ENCODE measurements at regions not wholly inside any gene's neighbourhood (a gene's known extent, or its start where the extent isn't known, plus 50 kb on each side); places are given as distances from the start of the nearest gene placed in this dataset.

- DNase-seq = no peak
These were observed 812.2 kb upstream of the TENM3 start for GRCh38 chr4:181431006-181431405.

- DNase-seq = no peak
These were observed 811.5 kb upstream of the TENM3 start for GRCh38 chr4:181431661-181432060.

- no peak for DNase-seq
These were observed 810.9 kb upstream of the TENM3 start for GRCh38 chr4:181432335-181432734.

GRCh38 chr4:181437895-181438294 lies 805.3 kb upstream of the TENM3 start:
- DNase-seq = no peak

- DNase-seq = no peak
These were observed 804.6 kb upstream of the TENM3 start for GRCh38 chr4:181438641-181439040.

- no peak for DNase-seq
These were observed 800.2 kb upstream of the TENM3 start for GRCh38 chr4:181443021-181443420.

GRCh38 chr4:181465826-181466225 lies 777.4 kb upstream of the TENM3 start:
- DNase-seq = no peak

GRCh38 chr4:181468451-181468850 lies 774.8 kb upstream of the TENM3 start:
- no peak for DNase-seq

GRCh38 chr4:181470306-181470705 lies 772.9 kb upstream of the TENM3 start:
- DNase-seq = no peak

GRCh38 chr4:181475359-181475758 lies 767.8 kb upstream of the TENM3 start:
- no peak for DNase-seq

- DNase-seq = no peak
These were observed 767.3 kb upstream of the TENM3 start for GRCh38 chr4:181475781-181476507.

GRCh38 chr4:181476508-181476890 lies 766.7 kb upstream of the TENM3 start:
- DNase-seq = no peak

GRCh38 chr4:181477591-181477990 lies 765.6 kb upstream of the TENM3 start:
- no peak for DNase-seq

- DNase-seq = no peak
These were observed 764.5 kb upstream of the TENM3 start for GRCh38 chr4:181478656-181479055.

- DNase-seq = no peak
These were observed 764.1 kb upstream of the TENM3 start for GRCh38 chr4:181479141-181479540.

GRCh38 chr4:181484396-181484795 lies 758.8 kb upstream of the TENM3 start:
- DNase-seq = no peak

GRCh38 chr4:181488926-181489325 lies 754.3 kb upstream of the TENM3 start:
- DNase-seq = no peak

- no peak for DNase-seq
These were observed 745.1 kb upstream of the TENM3 start for GRCh38 chr4:181498148-181498547.

GRCh38 chr4:181502611-181503010 lies 740.6 kb upstream of the TENM3 start:
- no peak for DNase-seq

- no peak for DNase-seq
These were observed 739.4 kb upstream of the TENM3 start for GRCh38 chr4:181503687-181504390.

GRCh38 chr4:181504924-181505323 lies 738.3 kb upstream of the TENM3 start:
- no peak for DNase-seq

GRCh38 chr4:181507180-181507835 lies 735.9 kb upstream of the TENM3 start:
- no peak for DNase-seq

GRCh38 chr4:181507938-181508337 lies 735.3 kb upstream of the TENM3 start:
- no peak for DNase-seq

- DNase-seq = no peak
These were observed 734.6 kb upstream of the TENM3 start for GRCh38 chr4:181508601-181509000.
